ENCODE measurements at regions not wholly inside any gene's neighbourhood (a gene's known extent, or its start where the extent isn't known, plus 50 kb on each side); places are given as distances from the start of the nearest gene placed in this dataset.

DNA sequence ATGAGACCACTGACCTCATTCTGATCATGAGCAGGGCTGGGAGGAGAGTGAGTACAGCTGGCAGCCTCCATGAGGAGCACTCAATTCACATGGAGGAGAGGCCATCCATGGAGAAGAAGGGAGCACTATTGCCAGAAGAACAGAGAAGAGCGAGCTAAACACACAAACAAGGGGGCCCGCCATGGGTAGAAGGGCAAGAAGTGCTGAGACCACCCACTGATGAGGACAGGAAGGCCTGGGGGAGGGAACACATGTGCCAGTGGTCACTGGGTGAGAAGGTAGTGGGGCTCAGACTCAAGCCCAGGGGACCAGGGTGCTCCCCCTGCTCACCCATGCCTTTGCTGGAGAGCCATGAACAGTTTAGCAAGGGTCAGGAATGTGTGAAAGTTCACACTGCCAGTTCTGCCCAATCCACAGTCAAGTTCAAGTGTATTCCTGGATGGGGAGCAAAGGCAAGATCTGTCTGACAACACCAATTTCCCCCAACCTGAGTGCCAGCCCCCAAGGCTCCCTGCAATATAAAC, 57.7 kb downstream of the TTC32 start:
- intact Hi-C loops (cut with DNase I), result no loop called here

DNA sequence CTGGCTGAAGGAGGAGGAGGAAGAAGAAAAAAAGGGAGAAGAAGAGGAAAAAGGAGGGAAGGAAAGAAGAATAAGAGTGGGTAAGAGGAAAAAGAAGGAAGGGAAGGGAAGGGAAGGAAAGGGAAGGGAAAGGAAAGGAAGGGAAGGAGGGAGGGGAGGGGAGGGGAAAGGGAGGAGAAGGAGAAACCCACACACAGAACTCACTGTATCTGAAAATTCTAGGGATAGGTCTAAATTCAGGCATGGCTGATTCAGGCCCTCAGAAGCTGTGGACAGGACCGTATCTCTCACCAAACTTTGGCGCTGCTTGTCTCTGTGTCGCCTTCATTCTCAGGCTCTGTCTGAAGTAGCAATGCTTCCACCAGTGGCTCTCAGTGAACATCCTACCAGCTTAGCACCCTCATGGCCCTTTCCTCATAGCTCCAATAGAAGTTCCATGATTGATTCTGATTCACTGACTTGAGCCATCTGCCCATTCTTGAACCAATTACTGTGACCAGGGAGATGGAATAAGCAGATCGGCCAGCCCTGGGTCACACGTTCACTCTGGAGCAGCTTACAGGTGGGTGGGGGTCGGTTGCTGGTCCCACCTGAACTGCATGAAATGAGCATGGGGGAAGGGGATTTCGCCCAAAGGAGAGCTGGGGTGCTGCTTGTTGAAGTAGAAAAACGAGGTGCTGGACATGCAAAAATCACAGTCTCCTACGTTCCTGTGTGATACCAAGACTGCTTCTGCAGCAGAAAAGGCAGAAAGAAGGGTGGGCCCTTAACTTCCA, 59.7 kb downstream of the TTC32 start:
- no peak overlapping the region for H3K27ac ChIP-seq
- no peak overlapping the region for H3K4me3 ChIP-seq
- H3K27me3 ChIP-seq, result no peaks in the 10 kb centered on the region
- no peaks in the 10 kb centered on the region for H3K9me3 ChIP-seq (replicated peaks in 1 of 3)
- no peaks in the 10 kb centered on the region for H3K36me3 ChIP-seq (replicated peaks in 1 of 2)
- TF ChIP-seq, protein P1, sequence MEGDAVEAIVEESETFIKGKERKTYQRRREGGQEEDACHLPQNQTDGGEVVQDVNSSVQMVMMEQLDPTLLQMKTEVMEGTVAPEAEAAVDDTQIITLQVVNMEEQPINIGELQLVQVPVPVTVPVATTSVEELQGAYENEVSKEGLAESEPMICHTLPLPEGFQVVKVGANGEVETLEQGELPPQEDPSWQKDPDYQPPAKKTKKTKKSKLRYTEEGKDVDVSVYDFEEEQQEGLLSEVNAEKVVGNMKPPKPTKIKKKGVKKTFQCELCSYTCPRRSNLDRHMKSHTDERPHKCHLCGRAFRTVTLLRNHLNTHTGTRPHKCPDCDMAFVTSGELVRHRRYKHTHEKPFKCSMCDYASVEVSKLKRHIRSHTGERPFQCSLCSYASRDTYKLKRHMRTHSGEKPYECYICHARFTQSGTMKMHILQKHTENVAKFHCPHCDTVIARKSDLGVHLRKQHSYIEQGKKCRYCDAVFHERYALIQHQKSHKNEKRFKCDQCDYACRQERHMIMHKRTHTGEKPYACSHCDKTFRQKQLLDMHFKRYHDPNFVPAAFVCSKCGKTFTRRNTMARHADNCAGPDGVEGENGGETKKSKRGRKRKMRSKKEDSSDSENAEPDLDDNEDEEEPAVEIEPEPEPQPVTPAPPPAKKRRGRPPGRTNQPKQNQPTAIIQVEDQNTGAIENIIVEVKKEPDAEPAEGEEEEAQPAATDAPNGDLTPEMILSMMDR (IDR thresholded peaks at IDR 0.05), result no peak
- no peak for TF ChIP-seq POLR2A (IDR thresholded peaks at IDR 0.05)
- no peaks in the 10 kb centered on the region for H3K4me1 ChIP-seq (replicated peaks in 1 of 2)
- DNase-seq, result no peak
- WGBS, 4 donors, result 82 to 86% (median 84%) methylated on average over 9 of the region's 9 CpGs
- intact Hi-C loops (cut with DNase I), result no loop called here

More for the DNA sequence above, 57.7 kb downstream of the TTC32 start:
- Histone ChIP-seq H3K36me3 (replicated peaks in 1 of 2) (no peaks in the 10 kb centered on the region), H3K9me3 (replicated peaks in 1 of 3) (no peaks in the 10 kb centered on the region), H3K4me3 (no peak overlapping the region), H3K4me1 (replicated peaks in 1 of 2) (no peaks in the 10 kb centered on the region), H3K27ac (no peak overlapping the region), H3K27me3 (no peaks in the 10 kb centered on the region)
- no peak for DNase-seq
- WGBS, 4 donors, result 89 to 100% (median 93%) methylated on average over 2 of the region's 2 CpGs
- TF ChIP-seq POLR2A (IDR thresholded peaks at IDR 0.05), result no peak
- TF ChIP-seq, protein P1 (IDR thresholded peaks at IDR 0.05), result no peak

GRCh38 chr2:19839438-19839837, 62.3 kb downstream of the TTC32 start:
- Histone ChIP-seq H3K9me3 (replicated peaks in 1 of 3) (no peaks in the 10 kb centered on the region), H3K4me3 (no peak overlapping the region), H3K27ac (no peak overlapping the region), H3K4me1 (replicated peaks in 1 of 2) (no peaks in the 10 kb centered on the region), H3K27me3 (no peaks in the 10 kb centered on the region), H3K36me3 (replicated peaks in 1 of 2) (no peaks in the 10 kb centered on the region)
- no peak for DNase-seq
- intact Hi-C loops (cut with DNase I), result no loop called here
- WGBS, 4 donors, result 82 to 91% (median 86%) methylated on average over 8 of the region's 8 CpGs
- TF ChIP-seq, protein P1 (IDR thresholded peaks at IDR 0.05), result no peak
- no peak for TF ChIP-seq POLR2A (IDR thresholded peaks at IDR 0.05)

GRCh38 chr2:19838616-19839015, 63.2 kb downstream of the TTC32 start:
- H3K4me3 ChIP-seq, result no peak overlapping the region
- intact Hi-C loops (cut with DNase I), result no loop called here
- no peak overlapping the region for H3K27ac ChIP-seq
- H3K4me1 ChIP-seq (replicated peaks in 1 of 2), result no peaks in the 10 kb centered on the region
- no peaks in the 10 kb centered on the region for H3K9me3 ChIP-seq (replicated peaks in 1 of 3)
- H3K27me3 ChIP-seq, result no peaks in the 10 kb centered on the region
- 55 to 84% (median 66%) methylated on average over 1 of the region's 1 CpG for WGBS, 4 donors
- H3K36me3 ChIP-seq (replicated peaks in 1 of 2), result no peaks in the 10 kb centered on the region
- no peak for DNase-seq
- TF ChIP-seq, protein P1 (IDR thresholded peaks at IDR 0.05), result no peak
- TF ChIP-seq POLR2A (IDR thresholded peaks at IDR 0.05), result no peak

All from adrenal gland (tissue), 9 donors.